SK-N-SH (cell line): ENCODE measurements at regions not wholly inside any gene's neighbourhood (a gene's known extent, or its start where the extent isn't known, plus 50 kb on each side); places are given as distances from the start of the nearest gene placed in this dataset.
"Not testable (repeated sequence)": the region's sequence is repeated elsewhere in the genome, so short reads cannot be mapped to it uniquely, and the experiment has no call there.

Source experiments
- CTCF ChIA-PET: fragments of 300-600, 350-600 bp; formaldehyde crosslinking; extraction: SDS; loops from one replicate; lab custom pipeline; 2021; lab: Yijun Ruan, JAX
- POLR2A ChIA-PET: fragments of 350-600 bp; sonication (Branson Sonifier 250); formaldehyde crosslinking; extraction: SDS; loops from one replicate; lab custom pipeline; 2020; ENCODE audit warnings: antibody characterized with exemption, inconsistent platforms; lab: Yijun Ruan, JAX
- DNase-seq: peaks from one replicate; pipeline ENCODE4 v3.0.0; 2012
- H2AFZ ChIP-seq: fragments of 200-600 bp; sonication (generic); 2 replicates; pipeline ENCODE4 v1.8.1; 2016; ENCODE audit warnings: antibody characterized with exemption, mild to moderate bottlenecking, low read depth
- H3F3A ChIP-seq: fragments of 200-600 bp; sonication (generic); replicated peaks from 2 replicates; pipeline ENCODE3; 2016; ENCODE audit warnings: antibody characterized with exemption, mild to moderate bottlenecking; ENCODE audit not compliant: insufficient read depth
- H3K27ac ChIP-seq, 2 experiments: fragments of 200-500 bp in 1 of 2; fragments of 200-600 bp in 1 of 2; sonication (Bioruptor generic) in 1 of 2; sonication (generic), shearing (Covaris generic) in 1 of 2; 2 replicates each; pipeline versions ENCODE4 v1.5.1 to v1.6.1; 2014 to 2016; ENCODE audit warnings: low read depth in 2 of 2, inconsistent platforms in 1 of 2, low read length in 1 of 2, mild to moderate bottlenecking in 1 of 2, mixed read lengths in 1 of 2
- H3K27me3 ChIP-seq: fragments of 200-600 bp; sonication (generic), shearing (Covaris generic); 2 replicates; pipeline ENCODE4 v1.6.1; 2016; ENCODE audit warnings: mixed run types; ENCODE audit not compliant: insufficient read depth
- H3K36me3 ChIP-seq, 2 experiments: fragments of 200-500 bp in 1 of 2; fragments of 200-600 bp in 1 of 2; sonication (Bioruptor generic) in 1 of 2; sonication (generic) in 1 of 2; replicated peaks in 1 of 2; 2 replicates each; pipeline versions ENCODE3 to v1.5.1; 2014 to 2016; ENCODE audit warnings: low read length in 1 of 2, mild to moderate bottlenecking in 1 of 2; ENCODE audit not compliant: insufficient read depth in 2 of 2, control insufficient read depth in 1 of 2
- H3K4me1 ChIP-seq, 2 experiments: fragments of 200-500 bp in 1 of 2; fragments of 200-600 bp in 1 of 2; sonication (Bioruptor generic) in 1 of 2; sonication (generic), shearing (Covaris generic) in 1 of 2; 2 replicates each; pipeline versions ENCODE4 v1.5.1 to v1.6.1; 2014 to 2016; ENCODE audit warnings: low read depth in 1 of 2, low read length in 1 of 2, mixed run types in 1 of 2; ENCODE audit not compliant: insufficient read depth in 2 of 2, control insufficient read depth in 1 of 2
- H3K4me2 ChIP-seq: fragments of 200-600 bp; sonication (generic), shearing (Covaris generic); 2 replicates; pipeline ENCODE4 v1.6.1; 2017; ENCODE audit warnings: mixed run types
- H3K4me3 ChIP-seq, 2 experiments: fragments of 200-500 bp in 1 of 2; fragments of 200-600 bp in 1 of 2; sonication (Bioruptor generic) in 1 of 2; sonication (generic), shearing (Covaris generic) in 1 of 2; 2 replicates each; pipeline versions ENCODE4 v1.5.1 to v1.8.1; 2014 to 2016; ENCODE audit warnings: low read depth in 2 of 2, inconsistent platforms in 1 of 2, low read length in 1 of 2, mild to moderate bottlenecking in 1 of 2, mixed read lengths in 1 of 2, moderate library complexity in 1 of 2
- H3K79me2 ChIP-seq: fragments of 200-600 bp; sonication (generic); 2 replicates; pipeline ENCODE4 v1.8.1; 2017; ENCODE audit warnings: mild to moderate bottlenecking; ENCODE audit not compliant: insufficient read depth
- H3K9ac ChIP-seq: fragments of 200-600 bp; sonication (generic); 2 replicates; pipeline ENCODE4 v1.6.1; 2017; ENCODE audit warnings: mixed run types
- H3K9me2 ChIP-seq: fragments of 200-600 bp; sonication (generic); 2 replicates; pipeline ENCODE4 v1.6.1; 2017; ENCODE audit warnings: mixed run types
- H3K9me3 ChIP-seq: fragments of 200-600 bp; sonication (generic); 2 replicates; pipeline ENCODE4 v1.6.1; 2017; ENCODE audit warnings: mixed run types, mild to moderate bottlenecking, moderate library complexity
- H4K20me1 ChIP-seq: fragments of 200-600 bp; sonication (generic); 2 replicates; pipeline ENCODE4 v1.6.1; 2017; ENCODE audit warnings: mild to moderate bottlenecking, mixed run types; ENCODE audit not compliant: insufficient read depth
- CHD2 ChIP-seq: fragments of 150-350 bp; IDR thresholded peaks from 2 replicates; pipeline ENCODE4 v1.6.1; 2018; ENCODE audit warnings: low read length; ENCODE audit not compliant: partially characterized antibody
- EP300 ChIP-seq, 2 experiments: IDR thresholded peaks; 2 replicates each; pipeline versions ENCODE4 v1.4.0 to v1.6.1; 2012; ENCODE audit warnings: borderline replicate concordance in 1 of 2, low read depth in 1 of 2, low read length in 1 of 2
- EZH2phosphoT487 ChIP-seq: fragments of 200-600 bp; sonication (generic); IDR thresholded peaks from 2 replicates; pipeline ENCODE4 v1.6.1; 2017; ENCODE audit warnings: low read depth, mixed run types, mild to moderate bottlenecking, antibody characterized with exemption, moderate library complexity, borderline replicate concordance
- FOSL2 ChIP-seq: IDR thresholded peaks from 2 replicates; pipeline ENCODE4 v1.4.0; 2012; ENCODE audit warnings: low read depth, mild to moderate bottlenecking, moderate library complexity, borderline replicate concordance
- IRF3 ChIP-seq: fragments of 150-350 bp; IDR thresholded peaks from 2 replicates; pipeline ENCODE4 v1.6.1; 2016; ENCODE audit warnings: mild to moderate bottlenecking, low read depth, low read length
- POLR2AphosphoS5 ChIP-seq: IDR thresholded peaks from 2 replicates; pipeline ENCODE4 v1.6.1; 2012; ENCODE audit warnings: low read depth, low read length
- RAD21 ChIP-seq: IDR thresholded peaks from 2 replicates; pipeline ENCODE4 v1.6.1; 2012; ENCODE audit warnings: mild to moderate bottlenecking, low read length
- SIN3A ChIP-seq: IDR thresholded peaks from 2 replicates; pipeline ENCODE4 v1.6.1; 2012; ENCODE audit warnings: low read depth, mild to moderate bottlenecking, low read length, moderate library complexity, borderline replicate concordance
- TAF1 ChIP-seq: IDR thresholded peaks from 2 replicates; pipeline ENCODE4 v1.6.1; 2012; ENCODE audit warnings: low read depth, mild to moderate bottlenecking, low read length, moderate library complexity, borderline replicate concordance
- WGBS: methylation state at CpG from one replicate; pipeline ENCODE4 v1.1.6; 2017; ENCODE audit warnings: low lambda C conversion rate; 5-methylcytosine and 5-hydroxymethylcytosine counted together
- TF ChIP-seq, protein P1 (sequence below): fragments of 200-600 bp; sonication (generic); IDR thresholded peaks from 2 replicates; pipeline ENCODE4 v1.6.1; 2017; ENCODE audit warnings: antibody characterized with exemption, mild to moderate bottlenecking, moderate library complexity
- TF ChIP-seq, protein P2 (sequence below): IDR thresholded peaks from 2 replicates; pipeline ENCODE4 v1.4.0; 2012; ENCODE audit warnings: low read depth

GRCh38 chr1:193438312-193438711 is 251.9 kb upstream of the B3GALT2 start (continued):
- TF ChIP-seq POLR2AphosphoS5 (no peak), EP300 (IDR thresholded peaks at IDR 0.05; ENCODE audit: borderline replicate concordance in 1 of 2, low read depth in 1 of 2, low read length in 1 of 2) (no peak), CHD2 (no peak), EZH2phosphoT487 (no peak), TAF1 (no peak), FOSL2 (no peak)
- TF ChIP-seq, protein P1, sequence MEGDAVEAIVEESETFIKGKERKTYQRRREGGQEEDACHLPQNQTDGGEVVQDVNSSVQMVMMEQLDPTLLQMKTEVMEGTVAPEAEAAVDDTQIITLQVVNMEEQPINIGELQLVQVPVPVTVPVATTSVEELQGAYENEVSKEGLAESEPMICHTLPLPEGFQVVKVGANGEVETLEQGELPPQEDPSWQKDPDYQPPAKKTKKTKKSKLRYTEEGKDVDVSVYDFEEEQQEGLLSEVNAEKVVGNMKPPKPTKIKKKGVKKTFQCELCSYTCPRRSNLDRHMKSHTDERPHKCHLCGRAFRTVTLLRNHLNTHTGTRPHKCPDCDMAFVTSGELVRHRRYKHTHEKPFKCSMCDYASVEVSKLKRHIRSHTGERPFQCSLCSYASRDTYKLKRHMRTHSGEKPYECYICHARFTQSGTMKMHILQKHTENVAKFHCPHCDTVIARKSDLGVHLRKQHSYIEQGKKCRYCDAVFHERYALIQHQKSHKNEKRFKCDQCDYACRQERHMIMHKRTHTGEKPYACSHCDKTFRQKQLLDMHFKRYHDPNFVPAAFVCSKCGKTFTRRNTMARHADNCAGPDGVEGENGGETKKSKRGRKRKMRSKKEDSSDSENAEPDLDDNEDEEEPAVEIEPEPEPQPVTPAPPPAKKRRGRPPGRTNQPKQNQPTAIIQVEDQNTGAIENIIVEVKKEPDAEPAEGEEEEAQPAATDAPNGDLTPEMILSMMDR: no peak

- POLR2A ChIA-PET: no interaction called here
- Histone ChIP-seq H3K27me3 (no peaks in the 10 kb centered on the region), H3F3A (peaks cover 10% of the 10 kb centered on the region), H3K4me1 (no peaks in the 10 kb centered on the region), H3K4me3 (no peak overlapping the region), H3K4me2 (no peak overlapping the region), H2AFZ (no peak overlapping the region), H3K9me2 (no peaks in the 10 kb centered on the region), H3K36me3 (no peaks in the 10 kb centered on the region), H4K20me1 (no peaks in the 10 kb centered on the region), H3K27ac (no peak overlapping the region), H3K9me3 (peaks cover 7% of the 10 kb centered on the region; the same call in 1 of the 2 replicates), H3K79me2 (no peaks in the 10 kb centered on the region), H3K9ac (no peak overlapping the region)
- TF ChIP-seq, protein P2, sequence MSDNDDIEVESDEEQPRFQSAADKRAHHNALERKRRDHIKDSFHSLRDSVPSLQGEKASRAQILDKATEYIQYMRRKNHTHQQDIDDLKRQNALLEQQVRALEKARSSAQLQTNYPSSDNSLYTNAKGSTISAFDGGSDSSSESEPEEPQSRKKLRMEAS: no peak
- TF ChIP-seq RAD21 (no peak), EZH2phosphoT487 (no peak), SIN3A (no peak), IRF3 (no peak)
- TF ChIP-seq, protein P1: no peak
- CTCF ChIA-PET: interaction anchor here (1.3 kb wide), 1 partner anchor 12 kb away, joined by 4 read pairs; no protein-coding TSS in a partner anchor
- no peak for DNase-seq
These were observed 251.4 kb upstream of the B3GALT2 start for GRCh38 chr1:193437785-193438184.

DNA sequence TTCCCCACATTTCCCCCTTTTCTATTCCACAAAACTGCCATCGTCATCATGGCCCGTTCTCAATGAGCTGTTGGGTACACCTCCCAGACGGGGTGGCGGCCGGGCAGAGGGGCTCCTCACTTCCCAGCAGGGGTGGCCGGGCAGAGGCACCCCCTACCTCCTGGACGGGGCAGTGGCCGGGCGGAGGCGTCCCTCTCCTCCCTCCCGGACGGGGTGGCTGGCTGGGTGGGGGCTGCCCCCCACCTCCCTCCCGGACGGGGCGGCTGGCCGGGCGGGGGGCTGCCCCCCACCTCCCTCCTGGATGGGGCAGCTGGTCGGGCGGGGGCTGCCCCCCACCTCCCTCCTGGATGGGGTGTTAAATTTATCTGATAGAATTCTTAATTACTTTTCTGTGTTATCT is 250.9 kb upstream of the B3GALT2 start:
- POLR2A ChIA-PET, H3K4me3 ChIP-seq, H3K36me3 ChIP-seq, H3K9me2 ChIP-seq, CTCF ChIA-PET, H3K9ac ChIP-seq, H3K9me3 ChIP-seq, H2AFZ ChIP-seq, H4K20me1 ChIP-seq, H3K4me1 ChIP-seq, H3K4me2 ChIP-seq, H3K27ac ChIP-seq, H3K79me2 ChIP-seq, H3K27me3 ChIP-seq, DNase-seq: not testable (repeated sequence)
- 20% methylated on average over 7 of the region's 19 CpGs for WGBS
- peaks cover 10% of the 10 kb centered on the region for H3F3A ChIP-seq
